B cell (primary cell): ENCODE measurements at regions not wholly inside any gene's neighbourhood (a gene's known extent, or its start where the extent isn't known, plus 50 kb on each side); places are given as distances from the start of the nearest gene placed in this dataset.
"Not testable (repeated sequence)": the region's sequence is repeated elsewhere in the genome, so short reads cannot be mapped to it uniquely, and the experiment has no call there.

Source experiments
- ATAC-seq: fragments of 200-7000 bp; cut with Tn5 transposase; one replicate; pipeline ENCODE4 v1.10.0; 2021; ENCODE audit warnings: low read depth, mild to moderate bottlenecking, moderate number of reproducible peaks, moderate library complexity
- CTCF ChIA-PET: fragments of 350-600 bp; sonication (Branson Sonifier 250); formaldehyde crosslinking; loops from one replicate; lab custom pipeline; 2021; ENCODE audit warnings: antibody characterized with exemption, inconsistent platforms; lab: Charles Lee
- POLR2A ChIA-PET: fragments of 350-600 bp; sonication (Branson Sonifier 250); formaldehyde crosslinking; loops from one replicate; lab custom pipeline; 2021; ENCODE audit warnings: antibody characterized with exemption; lab: Charles Lee
- DNase-seq: peaks from one replicate; pipeline ENCODE4 v3.0.0; 2013
- H2AFZ ChIP-seq: 2 replicates; pipeline ENCODE4 v1.6.1; 2012; ENCODE audit warnings: mild to moderate bottlenecking, low read depth, low read length; ENCODE audit not compliant: insufficient read depth, poor library complexity, severe bottlenecking
- H3K27ac ChIP-seq, 2 donors: 1 replicate in 1 of 2; 2 replicates in 1 of 2; pipeline ENCODE4 v1.5.1; 2012 to 2013; ENCODE audit warnings: low read length in 2 of 2, mild to moderate bottlenecking in 2 of 2, moderate library complexity in 1 of 2
- H3K27me3 ChIP-seq, 4 experiments: fragments of 200-600 bp in 1 of 4; sonication (generic) in 1 of 4; replicated peaks in 1 of 4; 1 replicate in 2 of 4; 2 replicates in 2 of 4; pipeline versions ENCODE4 v1.6.1 to v1.7.0; 2013 to 2016; ENCODE audit warnings: low read length in 3 of 4, mild to moderate bottlenecking in 2 of 4, mixed read lengths in 1 of 4, moderate library complexity in 1 of 4; ENCODE audit not compliant: insufficient read depth in 4 of 4, control insufficient read depth in 3 of 4; ENCODE audit errors: control extremely low read depth in 1 of 4
- H3K36me3 ChIP-seq, 2 experiments: replicated peaks in 1 of 2; 1 replicate in 1 of 2; 2 replicates in 1 of 2; pipeline versions ENCODE4 v1.6.1 to v1.7.1; 2013; ENCODE audit warnings: low read length in 1 of 2; ENCODE audit not compliant: insufficient read depth in 2 of 2, control insufficient read depth in 1 of 2; ENCODE audit errors: control extremely low read depth in 1 of 2, extremely low read depth in 1 of 2
- H3K4me1 ChIP-seq, 2 donors: fragments of 200-600 bp in 1 of 2; sonication (generic) in 1 of 2; 1 replicate in 1 of 2; 2 replicates in 1 of 2; pipeline versions ENCODE4 v1.5.1 to v1.6.1; 2013 to 2017; ENCODE audit warnings: low read length in 2 of 2; ENCODE audit not compliant: control insufficient read depth in 2 of 2, insufficient read depth in 2 of 2
- H3K4me2 ChIP-seq: replicated peaks from 2 replicates; pipeline ENCODE3; 2012; ENCODE audit warnings: mild to moderate bottlenecking, low read depth, low read length; ENCODE audit not compliant: poor library complexity, severe bottlenecking
- H3K4me3 ChIP-seq, 5 experiments: fragments of 200-600 bp in 1 of 5; sonication (generic) in 1 of 5; 1 replicate in 3 of 5; 2 replicates in 2 of 5; pipeline versions ENCODE4 v1.5.1 to v1.7.0; 2011 to 2016; ENCODE audit warnings: low read length in 4 of 5, mild to moderate bottlenecking in 4 of 5, low read depth in 2 of 5, control low read depth in 1 of 5, moderate library complexity in 1 of 5; ENCODE audit not compliant: insufficient read depth in 1 of 5; ENCODE audit errors: control extremely low read depth in 1 of 5, extremely low read depth in 1 of 5
- H3K79me2 ChIP-seq: fragments of 200-600 bp; sonication (generic); one replicate; pipeline ENCODE4 v1.6.0; 2016; ENCODE audit warnings: low read length; ENCODE audit not compliant: control insufficient read depth, insufficient read depth
- H3K9ac ChIP-seq: fragments of 200-600 bp; sonication (generic); 2 replicates; pipeline ENCODE4 v1.6.1; 2017; ENCODE audit warnings: mild to moderate bottlenecking, low read length, moderate library complexity
- H3K9me3 ChIP-seq, 3 donors: one replicate each; pipeline versions ENCODE4 v1.6.1 to v1.7.1; 2013; ENCODE audit warnings: low read length in 2 of 3; ENCODE audit not compliant: control insufficient read depth in 2 of 3, insufficient read depth in 1 of 3; ENCODE audit errors: control extremely low read depth in 1 of 3
- H4K20me1 ChIP-seq: 2 replicates; pipeline ENCODE4 v1.6.0; 2012; ENCODE audit warnings: mild to moderate bottlenecking, low read length; ENCODE audit not compliant: insufficient read depth, control insufficient read depth, poor library complexity, severe bottlenecking
- H3K27ac Mint-ChIP-seq: one replicate; pipeline ENCODE4 v1.8.0; 2021; ENCODE audit warnings: mixed read lengths
- H3K27me3 Mint-ChIP-seq: one replicate; pipeline ENCODE4 v1.8.0; 2021; ENCODE audit warnings: mixed read lengths
- H3K4me1 Mint-ChIP-seq: one replicate; pipeline ENCODE4 v1.8.0; 2021; ENCODE audit warnings: mixed read lengths
- H3K4me3 Mint-ChIP-seq: one replicate; pipeline ENCODE4 v1.8.0; 2021; ENCODE audit warnings: mixed read lengths
- H3K9me3 Mint-ChIP-seq: one replicate; pipeline ENCODE4 v1.8.0; 2022; ENCODE audit warnings: mixed read lengths; ENCODE audit not compliant: insufficient read depth
- CTCF ChIP-seq: fragments of 200-600 bp; IDR thresholded peaks from one replicate; pipeline ENCODE4 v1.8.0; 2022; ENCODE audit warnings: antibody characterized with exemption, mild to moderate bottlenecking
- EZH2 ChIP-seq: IDR thresholded peaks from 2 replicates; pipeline ENCODE4 v1.6.1; 2012; ENCODE audit warnings: borderline replicate concordance, low read depth, mild to moderate bottlenecking, moderate library complexity, low read length; ENCODE audit not compliant: insufficient read depth, poor library complexity, severe bottlenecking
- WGBS: methylation state at CpG from one replicate; pipeline ENCODE4 v1.1.5; 2013; ENCODE audit warnings: missing lambda C conversion rate; ENCODE audit not compliant: insufficient coverage; 5-methylcytosine and 5-hydroxymethylcytosine counted together
- intact Hi-C: fragments of 100-400 bp; cut with micrococcal nuclease; formaldehyde crosslinking; loops from one replicate; pipeline ENCODE4 v1.10.0; 2022

- DNase-seq (no peak), ATAC-seq (no peak)
- intact Hi-C loops: no loop called here
- H4K20me1 ChIP-seq: no peaks in the 10 kb centered on the region
- no peak overlapping the region for H3K4me2 ChIP-seq
- no peak overlapping the region for H3K9ac ChIP-seq
- no peak overlapping the region for H3K27ac ChIP-seq
- no peaks in the 10 kb centered on the region for H3K36me3 ChIP-seq
- no peak overlapping the region for H3K27ac Mint-ChIP-seq
- H3K27me3 Mint-ChIP-seq: no peaks in the 10 kb centered on the region
- H3K79me2 ChIP-seq: no peaks in the 10 kb centered on the region
- POLR2A ChIA-PET: no interaction called here
- no peak overlapping the region for H3K4me3 ChIP-seq
- H2AFZ ChIP-seq: no peak overlapping the region
- H3K9me3 Mint-ChIP-seq: peaks cover 9% of the 10 kb centered on the region
- no peaks in the 10 kb centered on the region for H3K27me3 ChIP-seq
- CTCF ChIA-PET: no interaction called here
- TF ChIP-seq CTCF: no peak
- TF ChIP-seq EZH2: no peak
- no peak overlapping the region for H3K4me3 Mint-ChIP-seq
- no peaks in the 10 kb centered on the region for H3K4me1 ChIP-seq
- no peaks in the 10 kb centered on the region for H3K4me1 Mint-ChIP-seq
- WGBS: no CpG with 5 or more reads among the region's 2 CpGs
- H3K9me3 ChIP-seq: no peaks in the 10 kb centered on the region
Measured at GRCh38 chr3:102936511-102937045, 501.8 kb downstream of the ZPLD1 start.

- no peaks in the 10 kb centered on the region for H3K79me2 ChIP-seq
- H4K20me1 ChIP-seq: no peaks in the 10 kb centered on the region
- no peaks in the 10 kb centered on the region for H3K9me3 ChIP-seq
- ATAC-seq: no peak
- no peak overlapping the region for H2AFZ ChIP-seq
- DNase-seq: no peak
- H3K4me3 ChIP-seq: no peak overlapping the region
- H3K27me3 ChIP-seq: no peaks in the 10 kb centered on the region
- H3K4me2 ChIP-seq: no peak overlapping the region
- TF ChIP-seq CTCF: no peak
- TF ChIP-seq EZH2: no peak
- no peak overlapping the region for H3K9ac ChIP-seq
- no peak overlapping the region for H3K27ac ChIP-seq
- H3K36me3 ChIP-seq: no peaks in the 10 kb centered on the region
- ChIA-PET POLR2A (no interaction called here), CTCF (no interaction called here)
- no CpG with 5 or more reads among the region's 1 CpG for WGBS
- no peak overlapping the region for H3K4me3 Mint-ChIP-seq
- H3K4me1 ChIP-seq: no peaks in the 10 kb centered on the region
- H3K9me3 Mint-ChIP-seq: peaks cover 2% of the 10 kb centered on the region
- H3K27me3 Mint-ChIP-seq: no peaks in the 10 kb centered on the region
- no peaks in the 10 kb centered on the region for H3K4me1 Mint-ChIP-seq
- intact Hi-C loops: no loop called here
- no peak overlapping the region for H3K27ac Mint-ChIP-seq
Measured at GRCh38 chr3:102941786-102942185, 507.0 kb downstream of the ZPLD1 start.

- H3K9ac ChIP-seq, H3K27ac ChIP-seq, H3K4me1 Mint-ChIP-seq, H3K27me3 Mint-ChIP-seq, CTCF ChIA-PET, H3K79me2 ChIP-seq, H3K36me3 ChIP-seq, POLR2A ChIA-PET, ATAC-seq, H3K4me3 Mint-ChIP-seq, intact Hi-C loops, H3K9me3 ChIP-seq, H4K20me1 ChIP-seq, H3K4me2 ChIP-seq, H3K27ac Mint-ChIP-seq, H3K27me3 ChIP-seq, H2AFZ ChIP-seq, H3K4me1 ChIP-seq, H3K4me3 ChIP-seq, DNase-seq, H3K9me3 Mint-ChIP-seq: not testable (repeated sequence)
- 67% methylated on average over 3 of the region's 10 CpGs for WGBS
Measured at GRCh38 chr3:102946445-102946844, 511.6 kb downstream of the ZPLD1 start.
